HL-60 (cell line): ENCODE measurements at regions not wholly inside any gene's neighbourhood (a gene's known extent, or its start where the extent isn't known, plus 50 kb on each side); places are given as distances from the start of the nearest gene placed in this dataset.

Experiments
- DNase-seq, 2 experiments: peaks; one replicate each; pipeline ENCODE4 v3.0.0-alpha.2; 2010 to 2020; ENCODE audit warnings: low read depth in 1 of 2, low spot score in 1 of 2
- H3K27ac ChIP-seq: fragments of 250-450 bp; sonication (Bioruptor Pico); replicated peaks from 2 replicates; pipeline ENCODE4 v1.5.1; 2020; ENCODE audit warnings: mild to moderate bottlenecking, moderate library complexity
- H3K27me3 ChIP-seq: fragments of 250-450 bp; sonication (Bioruptor Pico); 2 replicates; pipeline ENCODE4 v1.5.1; 2021; ENCODE audit warnings: mild to moderate bottlenecking, moderate library complexity; ENCODE audit not compliant: insufficient read depth, poor library complexity, severe bottlenecking
- H3K4me3 ChIP-seq: replicated peaks from 2 replicates; pipeline ENCODE4 v1.5.1; 2011; ENCODE audit warnings: mild to moderate bottlenecking, control low read depth, low read length; ENCODE audit not compliant: insufficient read depth
- GABPA ChIP-seq: IDR thresholded peaks from 2 replicates; pipeline ENCODE4 v1.6.1; 2012; ENCODE audit warnings: low read depth
- POLR2AphosphoS5 ChIP-seq: IDR thresholded peaks from 2 replicates; pipeline ENCODE4 v1.6.1; 2012; ENCODE audit warnings: low read depth
- SPI1 ChIP-seq: IDR thresholded peaks from 2 replicates; pipeline ENCODE4 v1.6.1; 2012; ENCODE audit warnings: low read depth, mild to moderate bottlenecking, borderline replicate concordance
- TF ChIP-seq, protein P1 (sequence below): IDR thresholded peaks from 2 replicates; pipeline ENCODE4 v1.6.1; 2012; ENCODE audit warnings: low read depth; ENCODE audit not compliant: insufficient replicate concordance
- TF ChIP-seq, protein P2 (sequence below): IDR thresholded peaks from one replicate; pipeline ENCODE4 v1.5.1; 2011; ENCODE audit warnings: low read length, control low read depth, inconsistent platforms; ENCODE audit not compliant: insufficient read depth

DNA sequence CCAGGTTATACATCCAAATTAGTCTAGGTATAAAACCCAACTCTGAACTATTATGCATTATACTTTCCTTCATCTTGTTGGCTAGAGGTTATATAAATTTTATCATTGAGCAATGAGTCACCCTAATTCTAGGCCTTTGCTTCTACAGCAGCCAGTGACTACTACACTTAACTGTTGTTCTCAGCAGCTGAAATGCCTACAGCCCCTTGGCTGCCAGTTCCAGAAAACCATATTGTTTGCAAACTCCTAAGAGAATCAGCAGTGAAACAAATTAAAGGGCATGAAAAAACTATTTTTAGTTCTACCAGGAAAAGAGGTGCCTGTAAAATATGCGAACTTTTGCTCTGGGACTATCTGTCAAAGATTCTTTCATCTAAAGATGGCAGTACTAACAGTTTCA, 292.8 kb downstream of the FRK start:
- TF ChIP-seq GABPA (no peak), SPI1 (no peak), POLR2AphosphoS5 (no peak)
- TF ChIP-seq, protein P1, sequence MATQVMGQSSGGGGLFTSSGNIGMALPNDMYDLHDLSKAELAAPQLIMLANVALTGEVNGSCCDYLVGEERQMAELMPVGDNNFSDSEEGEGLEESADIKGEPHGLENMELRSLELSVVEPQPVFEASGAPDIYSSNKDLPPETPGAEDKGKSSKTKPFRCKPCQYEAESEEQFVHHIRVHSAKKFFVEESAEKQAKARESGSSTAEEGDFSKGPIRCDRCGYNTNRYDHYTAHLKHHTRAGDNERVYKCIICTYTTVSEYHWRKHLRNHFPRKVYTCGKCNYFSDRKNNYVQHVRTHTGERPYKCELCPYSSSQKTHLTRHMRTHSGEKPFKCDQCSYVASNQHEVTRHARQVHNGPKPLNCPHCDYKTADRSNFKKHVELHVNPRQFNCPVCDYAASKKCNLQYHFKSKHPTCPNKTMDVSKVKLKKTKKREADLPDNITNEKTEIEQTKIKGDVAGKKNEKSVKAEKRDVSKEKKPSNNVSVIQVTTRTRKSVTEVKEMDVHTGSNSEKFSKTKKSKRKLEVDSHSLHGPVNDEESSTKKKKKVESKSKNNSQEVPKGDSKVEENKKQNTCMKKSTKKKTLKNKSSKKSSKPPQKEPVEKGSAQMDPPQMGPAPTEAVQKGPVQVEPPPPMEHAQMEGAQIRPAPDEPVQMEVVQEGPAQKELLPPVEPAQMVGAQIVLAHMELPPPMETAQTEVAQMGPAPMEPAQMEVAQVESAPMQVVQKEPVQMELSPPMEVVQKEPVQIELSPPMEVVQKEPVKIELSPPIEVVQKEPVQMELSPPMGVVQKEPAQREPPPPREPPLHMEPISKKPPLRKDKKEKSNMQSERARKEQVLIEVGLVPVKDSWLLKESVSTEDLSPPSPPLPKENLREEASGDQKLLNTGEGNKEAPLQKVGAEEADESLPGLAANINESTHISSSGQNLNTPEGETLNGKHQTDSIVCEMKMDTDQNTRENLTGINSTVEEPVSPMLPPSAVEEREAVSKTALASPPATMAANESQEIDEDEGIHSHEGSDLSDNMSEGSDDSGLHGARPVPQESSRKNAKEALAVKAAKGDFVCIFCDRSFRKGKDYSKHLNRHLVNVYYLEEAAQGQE, result no peak
- TF ChIP-seq, protein P2, sequence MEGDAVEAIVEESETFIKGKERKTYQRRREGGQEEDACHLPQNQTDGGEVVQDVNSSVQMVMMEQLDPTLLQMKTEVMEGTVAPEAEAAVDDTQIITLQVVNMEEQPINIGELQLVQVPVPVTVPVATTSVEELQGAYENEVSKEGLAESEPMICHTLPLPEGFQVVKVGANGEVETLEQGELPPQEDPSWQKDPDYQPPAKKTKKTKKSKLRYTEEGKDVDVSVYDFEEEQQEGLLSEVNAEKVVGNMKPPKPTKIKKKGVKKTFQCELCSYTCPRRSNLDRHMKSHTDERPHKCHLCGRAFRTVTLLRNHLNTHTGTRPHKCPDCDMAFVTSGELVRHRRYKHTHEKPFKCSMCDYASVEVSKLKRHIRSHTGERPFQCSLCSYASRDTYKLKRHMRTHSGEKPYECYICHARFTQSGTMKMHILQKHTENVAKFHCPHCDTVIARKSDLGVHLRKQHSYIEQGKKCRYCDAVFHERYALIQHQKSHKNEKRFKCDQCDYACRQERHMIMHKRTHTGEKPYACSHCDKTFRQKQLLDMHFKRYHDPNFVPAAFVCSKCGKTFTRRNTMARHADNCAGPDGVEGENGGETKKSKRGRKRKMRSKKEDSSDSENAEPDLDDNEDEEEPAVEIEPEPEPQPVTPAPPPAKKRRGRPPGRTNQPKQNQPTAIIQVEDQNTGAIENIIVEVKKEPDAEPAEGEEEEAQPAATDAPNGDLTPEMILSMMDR, result no peak
- Histone ChIP-seq H3K4me3 (no peak overlapping the region), H3K27ac (no peak overlapping the region), H3K27me3 (no peaks in the 10 kb centered on the region)
- DNase-seq, result no peak

DNA sequence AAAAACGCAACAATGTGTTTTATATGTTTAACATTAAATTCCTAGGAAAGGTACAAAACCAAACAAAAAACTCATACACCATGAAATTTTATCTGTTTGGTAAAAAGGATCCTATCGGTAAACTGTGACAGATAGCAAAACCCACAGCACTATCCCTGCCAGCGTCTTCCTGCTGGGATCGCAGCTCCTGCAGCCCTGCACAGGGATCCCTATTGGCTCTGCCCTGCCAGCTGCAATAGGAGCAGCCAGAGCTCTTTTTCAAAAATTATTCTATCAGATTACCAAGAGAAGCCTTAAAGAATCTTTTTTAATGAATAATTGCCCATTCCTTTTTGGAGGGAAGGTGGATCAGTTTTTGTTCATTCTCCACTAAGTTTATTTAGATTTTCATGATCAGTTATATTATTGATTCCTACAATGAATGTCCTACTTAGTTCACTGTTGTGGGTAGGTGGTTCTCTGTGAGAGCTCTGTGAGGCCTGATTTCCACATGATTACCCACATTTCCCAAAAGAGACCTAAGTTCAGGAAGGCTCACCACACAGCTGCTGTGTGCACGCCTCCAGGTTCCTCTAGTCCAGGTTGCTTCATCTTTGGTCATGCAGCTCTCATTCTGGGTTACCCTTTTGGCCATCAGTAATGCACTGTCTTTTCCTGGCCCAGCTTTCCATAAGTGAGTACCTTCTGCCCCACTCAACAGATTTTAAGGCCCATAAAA, 293.8 kb downstream of the FRK start:
- no peak overlapping the region for H3K4me3 ChIP-seq
- peak in 1 of 2 experiments; percentile 3 for DNase-seq
- H3K27ac ChIP-seq, result no peak overlapping the region
- no peak for TF ChIP-seq POLR2AphosphoS5
- TF ChIP-seq, protein P1, result no peak
- TF ChIP-seq SPI1, result no peak
- no peak for TF ChIP-seq GABPA
- TF ChIP-seq, protein P2, result no peak
- H3K27me3 ChIP-seq, result no peaks in the 10 kb centered on the region

DNA sequence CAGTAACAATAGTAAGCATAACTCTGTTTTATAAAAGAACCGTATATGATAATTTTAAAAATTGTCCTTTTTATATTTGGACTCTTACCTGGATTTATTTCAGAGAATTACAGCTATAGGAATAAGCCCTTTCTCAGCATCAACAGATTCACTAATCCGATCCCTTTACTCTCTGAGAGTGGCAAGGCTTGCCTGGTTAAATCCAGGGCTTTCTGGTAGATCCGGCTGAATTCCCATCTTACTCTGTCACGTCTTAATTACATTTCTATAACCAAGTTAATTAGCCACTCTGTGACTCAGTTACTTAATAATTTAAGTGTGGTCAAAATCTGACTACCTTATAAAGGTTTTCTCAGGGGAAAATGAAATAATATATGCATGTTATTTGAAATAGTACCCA, 294.7 kb downstream of the FRK start:
- no peak for DNase-seq
- no peak overlapping the region for H3K4me3 ChIP-seq
- H3K27me3 ChIP-seq, result no peaks in the 10 kb centered on the region
- TF ChIP-seq SPI1, result no peak
- TF ChIP-seq, protein P2, result no peak
- no peak for TF ChIP-seq POLR2AphosphoS5
- TF ChIP-seq, protein P1, result no peak
- no peak for TF ChIP-seq GABPA
- no peak overlapping the region for H3K27ac ChIP-seq
